ENCODE measurements at regions not wholly inside any gene's neighbourhood (a gene's known extent, or its start where the extent isn't known, plus 50 kb on each side); places are given as distances from the start of the nearest gene placed in this dataset.

DNA sequence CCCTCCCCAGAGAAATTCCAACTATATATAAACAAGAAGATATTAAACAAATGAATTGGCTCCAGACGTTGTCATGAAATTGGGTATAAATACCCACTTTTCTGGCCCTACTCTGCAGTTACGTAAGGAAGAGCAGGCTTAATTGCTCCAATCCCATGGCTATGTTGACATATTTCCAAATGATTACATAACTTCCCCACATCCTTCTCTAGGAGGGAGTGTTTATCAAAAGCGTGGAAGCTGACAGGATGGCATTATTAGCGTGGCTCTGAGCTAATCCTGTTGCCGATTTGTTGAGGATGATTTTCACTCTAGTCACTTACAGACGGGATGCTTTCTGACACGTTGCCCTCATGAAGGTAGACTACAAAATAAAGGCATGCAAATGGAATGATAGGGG lies 347.5 kb upstream of the TMCO5A start:
- TF ChIP-seq, protein P1, sequence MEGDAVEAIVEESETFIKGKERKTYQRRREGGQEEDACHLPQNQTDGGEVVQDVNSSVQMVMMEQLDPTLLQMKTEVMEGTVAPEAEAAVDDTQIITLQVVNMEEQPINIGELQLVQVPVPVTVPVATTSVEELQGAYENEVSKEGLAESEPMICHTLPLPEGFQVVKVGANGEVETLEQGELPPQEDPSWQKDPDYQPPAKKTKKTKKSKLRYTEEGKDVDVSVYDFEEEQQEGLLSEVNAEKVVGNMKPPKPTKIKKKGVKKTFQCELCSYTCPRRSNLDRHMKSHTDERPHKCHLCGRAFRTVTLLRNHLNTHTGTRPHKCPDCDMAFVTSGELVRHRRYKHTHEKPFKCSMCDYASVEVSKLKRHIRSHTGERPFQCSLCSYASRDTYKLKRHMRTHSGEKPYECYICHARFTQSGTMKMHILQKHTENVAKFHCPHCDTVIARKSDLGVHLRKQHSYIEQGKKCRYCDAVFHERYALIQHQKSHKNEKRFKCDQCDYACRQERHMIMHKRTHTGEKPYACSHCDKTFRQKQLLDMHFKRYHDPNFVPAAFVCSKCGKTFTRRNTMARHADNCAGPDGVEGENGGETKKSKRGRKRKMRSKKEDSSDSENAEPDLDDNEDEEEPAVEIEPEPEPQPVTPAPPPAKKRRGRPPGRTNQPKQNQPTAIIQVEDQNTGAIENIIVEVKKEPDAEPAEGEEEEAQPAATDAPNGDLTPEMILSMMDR (IDR thresholded peaks at IDR 0.05; ENCODE audit: insufficient read depth, low read length, poor library complexity, severe bottlenecking) = no peak

DNA sequence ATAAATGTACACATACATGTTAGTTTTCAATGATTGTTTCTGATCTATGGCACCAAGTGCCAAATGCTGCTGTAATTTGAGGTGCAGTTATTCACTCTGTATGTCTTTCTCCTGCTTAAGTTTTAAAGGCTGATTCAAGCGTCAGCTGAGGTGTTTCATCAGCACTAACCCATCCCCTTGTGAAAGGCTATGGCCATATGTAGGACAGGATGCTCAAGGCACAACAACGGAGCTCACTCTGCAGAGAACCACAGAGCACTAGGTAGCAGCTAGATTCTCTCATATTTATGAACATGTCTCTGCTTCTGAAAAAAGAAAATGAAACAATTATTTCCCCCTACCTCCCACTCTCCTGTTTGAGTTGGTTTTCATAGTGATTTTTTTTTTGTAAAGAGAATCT lies 340.0 kb upstream of the TMCO5A start:
- DNase-seq (ENCODE audit: extremely low read depth, insufficient read length) = no peak
- Histone ChIP-seq H3K36me3 (ENCODE audit: control insufficient read depth, insufficient read depth, low read length) (no peaks in the 10 kb centered on the region), H3K4me3 (replicated peaks; ENCODE audit: low read depth, low read length) (no peak overlapping the region), H3K27me3 (replicated peaks; ENCODE audit: control insufficient read depth, insufficient read depth, low read length) (no peaks in the 10 kb centered on the region)
- TF ChIP-seq, protein P1 (IDR thresholded peaks at IDR 0.05; ENCODE audit: insufficient read depth, low read length, poor library complexity, severe bottlenecking) = no peak

More for the DNA sequence above, 347.5 kb upstream of the TMCO5A start:
- Histone ChIP-seq H3K4me3 (replicated peaks; ENCODE audit: low read depth, low read length) (no peak overlapping the region), H3K36me3 (ENCODE audit: control insufficient read depth, insufficient read depth, low read length) (no peaks in the 10 kb centered on the region), H3K27me3 (replicated peaks; ENCODE audit: control insufficient read depth, insufficient read depth, low read length) (no peaks in the 10 kb centered on the region)
- no peak for DNase-seq (ENCODE audit: extremely low read depth, insufficient read length)

DNA sequence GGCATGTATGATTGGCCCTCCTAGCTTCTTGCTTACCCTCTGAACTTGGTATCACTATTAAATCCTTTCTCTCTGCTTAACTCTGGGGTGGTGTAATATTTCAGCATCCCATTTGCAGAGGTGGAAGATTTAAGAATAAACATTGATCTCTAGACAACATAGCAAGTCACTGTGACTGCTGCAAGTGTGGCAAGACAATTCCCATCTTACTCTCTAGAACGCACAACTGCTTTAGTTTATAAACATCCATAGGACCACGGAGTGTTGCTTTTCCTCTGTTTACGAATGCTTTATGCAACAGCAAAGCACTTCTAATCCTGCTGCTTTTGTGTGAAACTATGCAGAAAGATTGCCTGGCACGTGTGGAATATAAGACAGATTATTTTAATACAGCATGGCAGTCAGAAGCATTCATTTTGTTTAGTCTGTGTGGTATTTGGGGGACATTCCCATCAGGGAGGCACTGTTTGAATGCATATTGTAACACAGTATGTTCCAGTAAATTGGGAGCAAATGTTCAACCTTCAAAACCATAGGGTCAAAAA lies 338.9 kb upstream of the TMCO5A start:
- Histone ChIP-seq H3K36me3 (ENCODE audit: control insufficient read depth, insufficient read depth, low read length) (no peaks in the 10 kb centered on the region), H3K27me3 (replicated peaks; ENCODE audit: control insufficient read depth, insufficient read depth, low read length) (no peaks in the 10 kb centered on the region), H3K4me3 (replicated peaks; ENCODE audit: low read depth, low read length) (no peak overlapping the region)
- DNase-seq (ENCODE audit: extremely low read depth, insufficient read length) = no peak
- TF ChIP-seq, protein P1 (IDR thresholded peaks at IDR 0.05; ENCODE audit: insufficient read depth, low read length, poor library complexity, severe bottlenecking) = no peak

DNA sequence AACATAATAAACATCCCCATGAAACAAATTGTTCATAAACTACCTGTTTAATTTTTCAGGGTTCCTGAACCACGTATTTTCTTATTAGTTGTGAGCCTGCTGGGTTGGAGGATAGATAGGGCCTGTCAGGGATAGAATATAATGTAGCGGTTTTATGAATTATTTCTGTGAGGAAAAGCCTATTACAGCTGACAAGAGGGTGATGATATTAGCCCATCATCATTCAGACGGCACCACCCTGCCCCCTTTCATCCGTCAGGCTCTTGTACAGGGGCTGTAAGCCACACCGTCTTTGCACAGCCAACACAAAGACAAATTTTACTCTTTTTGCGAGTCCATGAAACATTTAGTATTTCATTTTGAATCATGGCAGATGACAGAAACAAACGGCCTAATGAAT lies 335.3 kb upstream of the TMCO5A start:
- TF ChIP-seq, protein P1 (IDR thresholded peaks at IDR 0.05; ENCODE audit: insufficient read depth, low read length, poor library complexity, severe bottlenecking) = no peak
- DNase-seq (ENCODE audit: extremely low read depth, insufficient read length) = no peak
- H3K36me3 ChIP-seq (ENCODE audit: control insufficient read depth, insufficient read depth, low read length) = no peaks in the 10 kb centered on the region
- no peak overlapping the region for H3K4me3 ChIP-seq (replicated peaks; ENCODE audit: low read depth, low read length)
- no peaks in the 10 kb centered on the region for H3K27me3 ChIP-seq (replicated peaks; ENCODE audit: control insufficient read depth, insufficient read depth, low read length)

DNA sequence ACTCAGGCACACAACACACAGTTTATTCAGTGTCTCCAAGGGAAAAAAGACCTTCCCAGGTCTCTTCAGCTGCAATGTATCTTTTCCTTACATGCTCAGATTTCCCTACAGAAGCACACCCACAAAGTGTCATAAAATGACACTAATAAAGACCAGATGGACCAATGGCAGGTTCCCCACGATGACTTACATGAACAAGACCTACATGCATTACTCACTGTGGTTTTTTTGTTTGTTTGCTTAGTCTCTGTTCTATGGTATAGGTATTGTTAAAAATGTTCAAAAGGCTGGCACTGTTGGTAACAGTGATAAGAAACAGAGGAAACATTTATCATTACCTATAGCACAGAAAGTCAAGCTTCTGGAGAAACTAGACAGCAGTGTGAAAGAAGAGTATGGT lies 318.2 kb upstream of the TMCO5A start:
- Histone ChIP-seq H3K27me3 (replicated peaks; ENCODE audit: control insufficient read depth, insufficient read depth, low read length) (no peaks in the 10 kb centered on the region), H3K4me3 (replicated peaks; ENCODE audit: low read depth, low read length) (no peak overlapping the region), H3K36me3 (ENCODE audit: control insufficient read depth, insufficient read depth, low read length) (no peaks in the 10 kb centered on the region)
- no peak for DNase-seq (ENCODE audit: extremely low read depth, insufficient read length)
- TF ChIP-seq, protein P1 (IDR thresholded peaks at IDR 0.05; ENCODE audit: insufficient read depth, low read length, poor library complexity, severe bottlenecking) = no peak

DNA sequence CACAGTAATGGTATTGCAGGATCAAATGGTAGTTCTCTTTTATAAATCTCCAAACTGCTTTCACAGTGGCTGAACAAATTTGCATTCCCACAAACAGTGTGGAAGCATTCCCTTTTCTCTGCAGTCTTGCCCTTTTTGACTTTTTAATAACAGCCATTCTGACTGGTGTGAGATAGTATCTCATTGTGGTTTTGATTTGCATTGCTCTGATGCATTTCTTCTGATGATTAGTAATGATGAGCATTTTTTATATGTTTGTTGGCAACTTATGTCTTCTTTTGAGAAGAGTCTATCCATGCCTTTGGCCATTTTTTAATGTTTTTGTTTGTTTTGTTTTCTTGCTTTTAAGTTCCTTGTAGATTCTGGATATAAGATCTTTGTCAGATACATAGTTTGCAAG lies 316.1 kb upstream of the TMCO5A start:
- Histone ChIP-seq H3K36me3 (ENCODE audit: control insufficient read depth, insufficient read depth, low read length) (no peaks in the 10 kb centered on the region), H3K27me3 (replicated peaks; ENCODE audit: control insufficient read depth, insufficient read depth, low read length) (no peaks in the 10 kb centered on the region), H3K4me3 (replicated peaks; ENCODE audit: low read depth, low read length) (no peak overlapping the region)
- TF ChIP-seq, protein P1 (IDR thresholded peaks at IDR 0.05; ENCODE audit: insufficient read depth, low read length, poor library complexity, severe bottlenecking) = no peak
- DNase-seq (ENCODE audit: extremely low read depth, insufficient read length) = no peak

Data from GM06990 (cell line).